ENCODE measurements at regions not wholly inside any gene's neighbourhood (a gene's known extent, or its start where the extent isn't known, plus 50 kb on each side); places are given as distances from the start of the nearest gene placed in this dataset.

GRCh38 chr2:173792166-173792565 lies 173.0 kb downstream of the SP3 start:
- Histone ChIP-seq H2BK5ac (ENCODE audit: low read depth, low read length) (no peak overlapping the region), H4K8ac (ENCODE audit: extremely low read depth, insufficient read depth, low read length) (no peak overlapping the region), H2AK5ac (ENCODE audit: low read depth, low read length) (no peak overlapping the region), H4K91ac (replicated peaks; ENCODE audit: insufficient read length, low read length) (no peak overlapping the region), H2BK20ac (ENCODE audit: low read length) (no peak overlapping the region), H2BK120ac (replicated peaks; ENCODE audit: low read depth, low read length) (no peak overlapping the region), H3K79me1 (ENCODE audit: low read depth, low read length) (no peaks in the 10 kb centered on the region), H3K18ac (ENCODE audit: extremely low read depth, low read length) (no peak overlapping the region), H2BK15ac (ENCODE audit: low read length) (no peak overlapping the region), H3K9ac (replicated peaks in 1 of 4; ENCODE audit: extremely low read depth in 1 of 4, low read depth in 3 of 4, low read length in 3 of 4) (no peak overlapping the region), H4K5ac (ENCODE audit: insufficient read length, low read depth, low read length) (no peak overlapping the region), H3K4me2 (ENCODE audit: insufficient read depth in 1 of 2, low read depth in 2 of 2, low read length in 2 of 2) (no peak overlapping the region), H3K27ac (ENCODE audit: low read depth, low read length) (no peak overlapping the region), H2AFZ (ENCODE audit: low read length) (no peak overlapping the region), H3K56ac (replicated peaks; ENCODE audit: insufficient read length, low read depth, low read length) (no peak overlapping the region), H3K27me3 (replicated peaks in 1 of 4; ENCODE audit: control insufficient read depth in 3 of 4, extremely low read depth in 1 of 4, insufficient read depth in 3 of 4, low read length in 3 of 4) (no peaks in the 10 kb centered on the region), H3K4me1 (replicated peaks in 1 of 4; ENCODE audit: control insufficient read depth in 3 of 4, insufficient read depth in 4 of 4, low read length in 3 of 4) (peaks cover 0 to 10% (median 3%) of the 10 kb centered on the region in 4 experiments; a peak in 3 of 7 replicates), H4K20me1 (replicated peaks in 1 of 2; ENCODE audit: control insufficient read depth in 1 of 2, insufficient read depth in 2 of 2, low read length in 2 of 2) (no peaks in the 10 kb centered on the region), H3K4me3 (ENCODE audit: extremely low read depth in 1 of 4, insufficient read depth in 2 of 4, low read depth in 3 of 4, low read length in 4 of 4) (no peak overlapping the region), H3K14ac (ENCODE audit: insufficient read length) (no peak overlapping the region), H3K4ac (replicated peaks; ENCODE audit: insufficient read length, low read depth, low read length) (no peak overlapping the region), H3K23ac (ENCODE audit: insufficient read length) (no peak overlapping the region), H2BK12ac (ENCODE audit: low read depth, low read length) (no peak overlapping the region), H3K79me2 (ENCODE audit: control insufficient read depth in 1 of 2, insufficient read depth in 2 of 2, low read length in 2 of 2) (no peaks in the 10 kb centered on the region), H3K23me2 (ENCODE audit: low read depth, low read length) (no peaks in the 10 kb centered on the region), H3K36me3 (ENCODE audit: control insufficient read depth in 2 of 4, insufficient read depth in 4 of 4, low read length in 3 of 4) (no peaks in the 10 kb centered on the region), H3K9me3 (ENCODE audit: insufficient read depth in 2 of 2, low read depth in 1 of 2, low read length in 1 of 2) (no peaks in the 10 kb centered on the region)
- DNase-seq (ENCODE audit: low read depth in 1 of 2, low spot score in 2 of 2) (peak in 1 of 2 experiments; percentile 49), FAIRE-seq (no peak)
- POLR2A ChIA-PET (ENCODE audit: partially characterized antibody): no interaction called here
- CTCF ChIA-PET (ENCODE audit: partially characterized antibody): no interaction called here
- WGBS, 2 experiments (ENCODE audit: extremely low coverage in 1 of 2, insufficient coverage in 1 of 2, insufficient read length in 1 of 2, insufficient replicate concordance in 2 of 2, low coverage in 1 of 2, low lambda C conversion rate in 2 of 2, missing lambda C conversion rate in 1 of 2): 83% methylated on average over 7 of the region's 7 CpGs; no CpG with 5 or more reads in 1 of the 2 experiments
- TF ChIP-seq BRCA1 (IDR thresholded peaks at IDR 0.05; ENCODE audit: low read depth, low read length) (no peak), YY1 (IDR thresholded peaks at IDR 0.05; ENCODE audit: low read depth, low read length) (no peak), ZNF274 (IDR thresholded peaks at IDR 0.05; ENCODE audit: borderline replicate concordance, extremely low read depth, low read length) (no peak), PHF8 (conservative IDR thresholded peaks at IDR 0.05; ENCODE audit: low read depth, low read length) (no peak), HDAC2 (IDR thresholded peaks at IDR 0.05; ENCODE audit: borderline replicate concordance in 1 of 2, low read depth in 2 of 2, low read length in 2 of 2) (no peak), MAX (IDR thresholded peaks at IDR 0.05) (no peak), RNF2 (IDR thresholded peaks at IDR 0.05; ENCODE audit: borderline replicate concordance, low read depth, low read length, missing control alignments, poor library complexity, severe bottlenecking) (no peak), EZH2 (IDR thresholded peaks at IDR 0.05; ENCODE audit: low read depth, low read length, severe bottlenecking) (no peak), CEBPB (IDR thresholded peaks at IDR 0.05; ENCODE audit: low read depth, low read length) (no peak), TAF7 (optimal IDR thresholded peaks at IDR 0.05; ENCODE audit: borderline replicate concordance, low read depth, low read length) (no peak), EGR1 (IDR thresholded peaks at IDR 0.05; ENCODE audit: borderline replicate concordance, low read depth, low read length) (no peak), BACH1 (IDR thresholded peaks at IDR 0.05; ENCODE audit: low read length) (no peak), POLR2A (IDR thresholded peaks at IDR 0.05; ENCODE audit: control extremely low read depth in 1 of 2, low read depth in 2 of 2, low read length in 2 of 2) (no peak)
